IMR-90 (cell line): ENCODE measurements at regions not wholly inside any gene's neighbourhood (a gene's known extent, or its start where the extent isn't known, plus 50 kb on each side); places are given as distances from the start of the nearest gene placed in this dataset.

Source experiments
- ATAC-seq: fragments of 200-7000 bp; cut with Tn5 transposase; 2 replicates; pipeline ENCODE4 v1.9.1; 2020; ENCODE audit warnings: low read depth, mild to moderate bottlenecking, moderate library complexity
- BruUV-seq: library from RNA; stranded (reverse); fragments of 400-500 nt; replicated peaks from 2 replicates; lab custom pipeline; 2021; lab: Mats Ljungman, UMichigan
- CTCF ChIA-PET: fragments of 300-600 bp; formaldehyde crosslinking; extraction: SDS; loops from one replicate; lab custom pipeline; 2021; ENCODE audit warnings: antibody characterized with exemption; lab: Yijun Ruan, JAX
- POLR2A ChIA-PET: fragments of 300-600 bp; sonication (Branson Sonifier 250); formaldehyde crosslinking; loops from one replicate; lab custom pipeline; 2022; ENCODE audit warnings: antibody characterized with exemption; ENCODE audit not compliant: unreplicated experiment; lab: Charles Lee
- DNase-seq: peaks from one replicate; pipeline ENCODE4 v3.0.0; 2013
- H2AFZ ChIP-seq: replicated peaks from 2 replicates; pipeline ENCODE3; 2013; ENCODE audit warnings: low read length, mild to moderate bottlenecking; ENCODE audit not compliant: poor library complexity
- H2AK5ac ChIP-seq: 2 replicates; pipeline ENCODE4 v1.6.1; 2013; ENCODE audit warnings: low read depth, low read length, inconsistent platforms
- H2AK9ac ChIP-seq: replicated peaks from 2 replicates; pipeline ENCODE3; 2013; ENCODE audit warnings: mild to moderate bottlenecking, low read depth, low read length, moderate library complexity; ENCODE audit not compliant: poor library complexity
- H2BK120ac ChIP-seq: 2 replicates; pipeline ENCODE4 v1.6.1; 2013; ENCODE audit warnings: low read depth, low read length, inconsistent platforms
- H2BK15ac ChIP-seq: 3 replicates; pipeline ENCODE4 v1.6.1; 2013; ENCODE audit warnings: low read depth, low read length, inconsistent platforms
- H2BK20ac ChIP-seq: 2 replicates; pipeline ENCODE4 v1.6.1; 2013; ENCODE audit warnings: low read depth, mild to moderate bottlenecking, inconsistent platforms, low read length, moderate library complexity
- H2BK5ac ChIP-seq: 2 replicates; pipeline ENCODE4 v1.6.1; 2013; ENCODE audit warnings: mild to moderate bottlenecking, low read depth, low read length, inconsistent platforms; ENCODE audit not compliant: poor library complexity, severe bottlenecking
- H3K14ac ChIP-seq: replicated peaks from 2 replicates; pipeline ENCODE4 v1.6.1; 2013; ENCODE audit warnings: low read depth, low read length, inconsistent platforms
- H3K18ac ChIP-seq: 2 replicates; pipeline ENCODE4 v1.6.1; 2013; ENCODE audit warnings: low read depth, low read length, control low read depth
- H3K23ac ChIP-seq: 2 replicates; pipeline ENCODE4 v1.6.1; 2013; ENCODE audit warnings: low read depth, low read length, inconsistent platforms
- H3K27ac ChIP-seq: 2 replicates; pipeline ENCODE4 v1.5.1; 2013; ENCODE audit warnings: mild to moderate bottlenecking, control low read depth, low read length; ENCODE audit not compliant: insufficient read depth
- H3K27me3 ChIP-seq: 2 replicates; pipeline ENCODE4 v1.6.1; 2013; ENCODE audit warnings: low read length; ENCODE audit not compliant: control insufficient read depth, insufficient read depth
- H3K36me3 ChIP-seq: 2 replicates; pipeline ENCODE4 v1.6.1; 2013; ENCODE audit warnings: low read length, mixed read lengths; ENCODE audit not compliant: control insufficient read depth, insufficient read depth
- H3K4ac ChIP-seq: 2 replicates; pipeline ENCODE4 v1.6.1; 2013; ENCODE audit warnings: low read depth, low read length, inconsistent platforms
- H3K4me1 ChIP-seq: 2 replicates; pipeline ENCODE4 v1.6.1; 2013; ENCODE audit warnings: low read length, mixed read lengths; ENCODE audit not compliant: control insufficient read depth, insufficient read depth
- H3K4me2 ChIP-seq: 2 replicates; pipeline ENCODE4 v1.6.1; 2013; ENCODE audit warnings: low read depth, mild to moderate bottlenecking, control low read depth, low read length, moderate library complexity
- H3K4me3 ChIP-seq: 2 replicates; pipeline ENCODE4 v1.5.1; 2013; ENCODE audit warnings: low read depth, mild to moderate bottlenecking, control low read depth, low read length, moderate library complexity; ENCODE audit not compliant: insufficient read depth
- H3K56ac ChIP-seq: 2 replicates; pipeline ENCODE4 v1.6.1; 2013; ENCODE audit warnings: low read length, inconsistent platforms; ENCODE audit not compliant: insufficient read depth; ENCODE audit errors: extremely low read depth
- H3K79me1 ChIP-seq, 2 experiments: 2 replicates each; pipeline ENCODE4 v1.6.1; 2013; ENCODE audit warnings: low read length in 2 of 2, inconsistent platforms in 1 of 2, low read depth in 1 of 2
- H3K9ac ChIP-seq: 2 replicates; pipeline ENCODE4 v1.6.1; 2013; ENCODE audit warnings: low read depth, low read length, control low read depth
- H3K9me1 ChIP-seq: 2 replicates; pipeline ENCODE4 v1.6.1; 2013; ENCODE audit warnings: low read length, inconsistent platforms; ENCODE audit not compliant: insufficient read depth
- H3K9me3 ChIP-seq: 2 replicates; pipeline ENCODE4 v1.6.1; 2013; ENCODE audit warnings: low read length; ENCODE audit not compliant: control insufficient read depth, insufficient read depth
- H4K20me1 ChIP-seq: 2 replicates; pipeline ENCODE4 v1.6.1; 2013; ENCODE audit warnings: low read length, inconsistent platforms; ENCODE audit not compliant: insufficient read depth
- H4K5ac ChIP-seq: 2 replicates; pipeline ENCODE4 v1.6.1; 2013; ENCODE audit warnings: mild to moderate bottlenecking, low read depth, low read length, control low read depth
- H4K8ac ChIP-seq, 2 experiments: 2 replicates each; pipeline ENCODE4 v1.6.1; 2013; ENCODE audit warnings: low read depth in 2 of 2, low read length in 2 of 2, control low read depth in 1 of 2, inconsistent platforms in 1 of 2
- H4K91ac ChIP-seq: 2 replicates; pipeline ENCODE4 v1.6.1; 2013; ENCODE audit warnings: low read depth, low read length, inconsistent platforms; ENCODE audit not compliant: insufficient read depth
- BHLHE40 ChIP-seq: fragments of 150-350 bp; IDR thresholded peaks from 2 replicates; pipeline ENCODE4 v1.6.1; 2016; ENCODE audit warnings: mild to moderate bottlenecking, low read depth, low read length
- CEBPB ChIP-seq: IDR thresholded peaks from 2 replicates; pipeline ENCODE4 v1.6.1; 2012; ENCODE audit warnings: low read depth, low read length, improper control_type of control experiment
- CHD1 ChIP-seq: IDR thresholded peaks from 2 replicates; pipeline ENCODE4 v1.6.1; 2012; ENCODE audit warnings: low read depth, low read length, improper control_type of control experiment
- FOS ChIP-seq: fragments of 150-350 bp; IDR thresholded peaks from 2 replicates; pipeline ENCODE4 v1.6.1; 2016; ENCODE audit warnings: low read depth, low read length
- MAFK ChIP-seq: IDR thresholded peaks from 2 replicates; pipeline ENCODE4 v1.6.1; 2012; ENCODE audit warnings: low read depth, low read length, improper control_type of control experiment
- MAZ ChIP-seq: IDR thresholded peaks from 2 replicates; pipeline ENCODE4 v1.6.1; 2012; ENCODE audit warnings: low read depth, mild to moderate bottlenecking, low read length, improper control_type of control experiment, moderate library complexity, borderline replicate concordance
- MXI1 ChIP-seq: IDR thresholded peaks from 2 replicates; pipeline ENCODE4 v1.6.1; 2012; ENCODE audit warnings: low read depth, mild to moderate bottlenecking, low read length, moderate library complexity, borderline replicate concordance
- NFE2L2 ChIP-seq: fragments of 150-350 bp; IDR thresholded peaks from 2 replicates; pipeline ENCODE4 v1.6.1; 2016; ENCODE audit warnings: low read depth, mild to moderate bottlenecking, low read length
- POLR2A ChIP-seq: IDR thresholded peaks from 2 replicates; pipeline ENCODE4 v1.6.1; 2012; ENCODE audit warnings: mild to moderate bottlenecking, low read depth, low read length
- RAD21 ChIP-seq: IDR thresholded peaks from 2 replicates; pipeline ENCODE4 v1.6.1; 2012; ENCODE audit warnings: low read length, improper control_type of control experiment
- RCOR1 ChIP-seq: IDR thresholded peaks from 2 replicates; pipeline ENCODE4 v1.6.1; 2012; ENCODE audit warnings: mild to moderate bottlenecking, low read length, improper control_type of control experiment; ENCODE audit not compliant: insufficient replicate concordance
- RFX5 ChIP-seq: IDR thresholded peaks from 2 replicates; pipeline ENCODE4 v1.8.0; 2012; ENCODE audit warnings: low read depth, mild to moderate bottlenecking, low read length, moderate library complexity
- SMC3 ChIP-seq: fragments of 150-350 bp; IDR thresholded peaks from 2 replicates; pipeline ENCODE4 v1.6.1; 2016; ENCODE audit warnings: low read depth, mild to moderate bottlenecking, antibody characterized with exemption, low read length, moderate library complexity
- WGBS, 2 experiments: methylation state at CpG; one replicate each; pipeline versions ENCODE4 v1.1.5 to v1.1.7; 2013; ENCODE audit warnings: missing lambda C conversion rate in 2 of 2; ENCODE audit not compliant: insufficient read length in 1 of 2; ENCODE audit errors: extremely low coverage in 2 of 2; 5-methylcytosine and 5-hydroxymethylcytosine counted together
- dilution Hi-C: fragments of 300-500 bp; cut with HindIII; formaldehyde crosslinking; loops from one replicate; pipeline ENCODE4 v1.14.3; 2018; ENCODE audit warnings: low sequenced_read_pairs; ENCODE audit not compliant: unreplicated experiment
- in situ Hi-C: fragments of 300-500 bp; cut with MboI; formaldehyde crosslinking; loops from 3 replicates; pipeline ENCODE4 v1.14.3; 2019; ENCODE audit warnings: low sequenced_read_pairs, inconsistent platforms, mixed read lengths
- intact Hi-C: fragments of 100-400 bp; cut with micrococcal nuclease; formaldehyde crosslinking; loops from 2 replicates; pipeline ENCODE4 v1.10.0; 2022
- TF ChIP-seq, protein P1 (sequence below): fragments of 150-350 bp; IDR thresholded peaks from 2 replicates; pipeline ENCODE4 v1.6.1; 2017; ENCODE audit warnings: mild to moderate bottlenecking, antibody characterized with exemption, low read length, low read depth
- TF ChIP-seq, protein P2 (sequence below): fragments of 150-350 bp; IDR thresholded peaks from 2 replicates; pipeline ENCODE4 v1.6.1; 2016; ENCODE audit warnings: low read depth, mild to moderate bottlenecking, low read length, moderate library complexity, borderline replicate concordance
- TF ChIP-seq, protein P3 (sequence below): conservative IDR thresholded peaks from 2 replicates; pipeline ENCODE4 v1.5.1; 2012; ENCODE audit warnings: mild to moderate bottlenecking, low read depth, low read length, improper control_type of control experiment

DNA sequence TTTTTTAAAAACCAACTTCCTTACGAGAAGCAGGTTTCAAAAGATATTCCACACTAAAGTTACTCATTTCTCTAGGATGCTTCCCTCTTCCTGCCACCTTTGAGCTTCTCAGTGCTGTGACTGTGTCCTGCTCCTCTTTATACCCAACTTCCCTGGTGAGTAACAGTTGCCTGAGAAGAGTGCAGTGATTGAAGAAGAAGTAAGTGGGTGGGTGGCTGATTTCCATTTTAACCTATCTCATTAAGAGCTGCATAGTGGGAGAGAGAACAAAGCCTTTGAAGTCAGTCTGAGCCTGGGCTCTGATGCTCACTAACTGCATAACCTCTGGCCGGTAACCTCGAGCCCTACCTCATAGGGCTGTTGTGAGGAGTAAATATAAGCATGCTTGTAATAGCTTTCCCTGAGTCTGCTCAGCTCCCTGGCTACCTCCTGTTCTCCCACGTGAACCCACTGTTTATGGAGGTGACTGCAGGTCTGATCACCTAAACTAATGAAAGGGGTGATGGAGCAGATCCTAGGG, 977.3 kb downstream of the UQCRFS1 start:
- CTCF ChIA-PET: no interaction called here
- H3K27me3 ChIP-seq: no peaks in the 10 kb centered on the region
- POLR2A ChIA-PET: no interaction called here
- H2BK5ac ChIP-seq: no peak overlapping the region
- no peak overlapping the region for H2BK120ac ChIP-seq
- no peak overlapping the region for H2AK5ac ChIP-seq
- in situ Hi-C loops: no loop called here
- H3K79me1 ChIP-seq: no peaks in the 10 kb centered on the region
- ATAC-seq (no peak), DNase-seq (no peak)
- H4K91ac ChIP-seq: no peak overlapping the region
- no peak overlapping the region for H3K4me2 ChIP-seq
- no peaks in the 10 kb centered on the region for H3K9me1 ChIP-seq
- dilution Hi-C loops: no loop called here
- H3K4ac ChIP-seq: no peak overlapping the region
- H3K36me3 ChIP-seq: no peaks in the 10 kb centered on the region
- H3K4me1 ChIP-seq: no peaks in the 10 kb centered on the region
- no peak overlapping the region for H2BK15ac ChIP-seq
- no peaks in the 10 kb centered on the region for H4K20me1 ChIP-seq
- no peak overlapping the region for H3K23ac ChIP-seq
- TF ChIP-seq CHD1 (no peak), MAZ (no peak), SMC3 (no peak), RFX5 (no peak), BHLHE40 (no peak), RCOR1 (no peak), MXI1 (no peak), CEBPB (no peak), RAD21 (no peak), FOS (no peak), POLR2A (no peak), MAFK (no peak), NFE2L2 (no peak)
- TF ChIP-seq, protein P1, sequence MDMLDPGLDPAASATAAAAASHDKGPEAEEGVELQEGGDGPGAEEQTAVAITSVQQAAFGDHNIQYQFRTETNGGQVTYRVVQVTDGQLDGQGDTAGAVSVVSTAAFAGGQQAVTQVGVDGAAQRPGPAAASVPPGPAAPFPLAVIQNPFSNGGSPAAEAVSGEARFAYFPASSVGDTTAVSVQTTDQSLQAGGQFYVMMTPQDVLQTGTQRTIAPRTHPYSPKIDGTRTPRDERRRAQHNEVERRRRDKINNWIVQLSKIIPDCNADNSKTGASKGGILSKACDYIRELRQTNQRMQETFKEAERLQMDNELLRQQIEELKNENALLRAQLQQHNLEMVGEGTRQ: no peak
- TF ChIP-seq, protein P2, sequence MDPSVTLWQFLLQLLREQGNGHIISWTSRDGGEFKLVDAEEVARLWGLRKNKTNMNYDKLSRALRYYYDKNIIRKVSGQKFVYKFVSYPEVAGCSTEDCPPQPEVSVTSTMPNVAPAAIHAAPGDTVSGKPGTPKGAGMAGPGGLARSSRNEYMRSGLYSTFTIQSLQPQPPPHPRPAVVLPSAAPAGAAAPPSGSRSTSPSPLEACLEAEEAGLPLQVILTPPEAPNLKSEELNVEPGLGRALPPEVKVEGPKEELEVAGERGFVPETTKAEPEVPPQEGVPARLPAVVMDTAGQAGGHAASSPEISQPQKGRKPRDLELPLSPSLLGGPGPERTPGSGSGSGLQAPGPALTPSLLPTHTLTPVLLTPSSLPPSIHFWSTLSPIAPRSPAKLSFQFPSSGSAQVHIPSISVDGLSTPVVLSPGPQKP: no peak
- TF ChIP-seq, protein P3, sequence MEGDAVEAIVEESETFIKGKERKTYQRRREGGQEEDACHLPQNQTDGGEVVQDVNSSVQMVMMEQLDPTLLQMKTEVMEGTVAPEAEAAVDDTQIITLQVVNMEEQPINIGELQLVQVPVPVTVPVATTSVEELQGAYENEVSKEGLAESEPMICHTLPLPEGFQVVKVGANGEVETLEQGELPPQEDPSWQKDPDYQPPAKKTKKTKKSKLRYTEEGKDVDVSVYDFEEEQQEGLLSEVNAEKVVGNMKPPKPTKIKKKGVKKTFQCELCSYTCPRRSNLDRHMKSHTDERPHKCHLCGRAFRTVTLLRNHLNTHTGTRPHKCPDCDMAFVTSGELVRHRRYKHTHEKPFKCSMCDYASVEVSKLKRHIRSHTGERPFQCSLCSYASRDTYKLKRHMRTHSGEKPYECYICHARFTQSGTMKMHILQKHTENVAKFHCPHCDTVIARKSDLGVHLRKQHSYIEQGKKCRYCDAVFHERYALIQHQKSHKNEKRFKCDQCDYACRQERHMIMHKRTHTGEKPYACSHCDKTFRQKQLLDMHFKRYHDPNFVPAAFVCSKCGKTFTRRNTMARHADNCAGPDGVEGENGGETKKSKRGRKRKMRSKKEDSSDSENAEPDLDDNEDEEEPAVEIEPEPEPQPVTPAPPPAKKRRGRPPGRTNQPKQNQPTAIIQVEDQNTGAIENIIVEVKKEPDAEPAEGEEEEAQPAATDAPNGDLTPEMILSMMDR: no peak
- H3K56ac ChIP-seq: no peak overlapping the region
- H2BK20ac ChIP-seq: no peak overlapping the region
- H3K4me3 ChIP-seq: no peak overlapping the region
- WGBS, 2 experiments: no CpG with 5 or more reads among the region's 4 CpGs
- no peak overlapping the region for H3K14ac ChIP-seq
- BruUV-seq: no TSS peak
- no peak overlapping the region for H2AK9ac ChIP-seq
- no peak overlapping the region for H3K9ac ChIP-seq
- intact Hi-C loops: no loop called here
- no peak overlapping the region for H3K27ac ChIP-seq
- no peak overlapping the region for H2AFZ ChIP-seq
- no peak overlapping the region for H4K8ac ChIP-seq
- no peak overlapping the region for H3K18ac ChIP-seq
- H4K5ac ChIP-seq: no peak overlapping the region
- H3K9me3 ChIP-seq: peaks cover 33% of the 10 kb centered on the region
